Stimulated activated naive CD4-positive, alpha-beta T cell treated with Interleukin-2 at 50 U/mL for 16 hours (primary cell): ENCODE measurements at regions not wholly inside any gene's neighbourhood (a gene's known extent, or its start where the extent isn't known, plus 50 kb on each side); places are given as distances from the start of the nearest gene placed in this dataset.
"Not testable (repeated sequence)": the region's sequence is repeated elsewhere in the genome, so short reads cannot be mapped to it uniquely, and the experiment has no call there.

Experiments
- DNase-seq: peaks from one replicate; lab custom pipeline; 2025; lab: John Stamatoyannopoulos, UW

DNA sequence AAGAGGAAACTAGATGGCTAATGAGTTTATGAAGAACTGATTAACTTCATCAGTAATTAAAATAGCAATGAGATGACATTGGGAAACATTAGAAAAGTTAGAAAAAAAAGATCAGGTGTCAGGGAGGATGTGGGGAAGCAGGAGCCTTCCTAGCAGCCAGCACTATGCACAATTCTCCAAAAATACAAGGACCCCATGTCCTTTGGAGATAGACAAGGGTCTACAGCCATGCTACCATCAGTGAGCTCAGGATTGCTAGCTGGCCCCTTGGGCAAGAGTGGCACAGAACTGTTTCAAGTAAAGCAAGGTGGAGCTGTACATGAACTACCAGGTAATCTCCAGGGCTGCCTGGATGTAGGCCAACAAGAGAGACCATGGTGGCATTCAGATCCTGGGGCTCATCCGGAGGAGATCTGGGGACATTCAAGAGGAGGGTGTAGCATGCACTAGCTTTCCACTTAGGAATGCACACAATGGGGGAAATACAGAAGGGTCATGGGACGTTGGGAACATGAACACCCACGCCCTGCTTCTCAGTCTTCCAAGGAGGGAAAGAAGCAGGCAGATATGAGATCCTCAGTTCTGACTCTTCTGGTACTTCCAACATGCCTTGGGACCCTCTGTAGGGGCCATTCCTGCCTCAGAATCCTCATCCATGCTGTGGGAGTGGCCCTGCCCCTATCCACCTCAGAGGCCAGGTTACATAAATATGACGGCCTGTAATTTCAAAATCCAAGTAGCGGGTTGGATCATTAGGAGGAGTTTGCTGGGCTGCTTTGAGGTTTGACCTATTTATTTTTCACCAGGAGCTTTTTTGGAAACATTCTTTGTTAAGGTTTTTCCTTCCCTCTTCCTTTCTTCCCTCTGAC, 82.2 kb upstream of the HABP2 start:
- DNase-seq, result no peak

DNA sequence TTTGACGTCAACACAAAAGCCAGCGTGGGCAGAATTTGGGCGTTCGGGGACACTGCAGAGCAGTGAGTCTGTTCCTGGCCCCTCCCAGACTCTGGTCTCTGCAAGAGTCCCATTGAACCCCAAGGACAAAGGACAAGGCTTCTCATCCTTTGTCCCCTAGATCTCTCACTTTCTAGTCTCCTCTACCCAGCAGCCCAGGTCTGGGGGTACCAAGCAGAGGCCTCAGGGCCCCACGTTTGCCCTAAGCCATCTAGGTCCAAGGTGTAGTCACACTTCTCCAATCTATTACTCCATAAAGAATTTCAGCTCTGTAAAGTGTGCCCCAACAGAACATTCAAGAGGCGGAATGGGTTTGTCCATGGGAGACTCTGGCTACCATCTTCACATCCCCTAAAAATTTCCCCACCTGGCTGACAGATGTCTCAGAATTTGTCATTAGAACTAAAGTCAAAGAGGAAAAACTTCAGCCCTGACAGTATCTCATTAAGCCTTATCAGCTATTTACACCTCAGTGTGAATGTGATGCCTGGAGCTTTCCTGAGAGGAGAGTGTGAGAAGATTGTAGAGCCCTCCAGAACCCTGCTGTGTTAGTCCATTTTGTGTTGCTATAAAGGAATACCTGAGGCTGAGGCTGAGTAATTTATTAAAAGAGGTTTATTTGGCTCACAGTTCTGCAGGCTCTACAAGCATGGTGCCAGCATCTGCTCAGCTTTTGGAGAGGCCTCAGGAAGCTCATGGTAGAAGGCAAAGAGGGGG, 81.4 kb upstream of the HABP2 start:
- no peak for DNase-seq

- no peak for DNase-seq
Observed at GRCh38 chr10:113473011-113473410, 79.8 kb upstream of the HABP2 start.

DNA sequence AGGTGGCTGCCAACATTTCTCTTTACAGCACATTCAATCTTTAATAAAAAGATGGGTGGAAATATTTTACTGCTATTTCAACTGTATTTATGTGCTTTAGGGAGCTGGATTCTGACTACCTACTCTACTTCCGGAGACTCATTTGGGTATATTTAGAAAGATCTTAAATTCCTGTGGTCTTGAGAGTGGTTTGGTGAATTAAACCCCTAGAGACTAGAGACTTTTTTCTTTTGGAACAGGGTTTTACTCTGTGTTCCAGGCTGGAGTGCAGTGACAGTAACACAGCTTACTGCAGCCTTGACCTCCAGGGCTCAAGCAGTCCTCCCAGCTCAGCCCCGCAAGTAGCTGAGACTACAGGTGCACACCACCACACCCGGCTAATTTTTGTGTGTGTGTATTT, 79.0 kb upstream of the HABP2 start:
- no peak for DNase-seq

- no peak for DNase-seq
Observed at GRCh38 chr10:113474752-113475151, 78.1 kb upstream of the HABP2 start.

GRCh38 chr10:113475381-113475807, 77.5 kb upstream of the HABP2 start:
- no peak for DNase-seq

GRCh38 chr10:113476191-113476590, 76.7 kb upstream of the HABP2 start:
- no peak for DNase-seq

- no peak for DNase-seq
Observed at GRCh38 chr10:113476673-113477072, 76.2 kb upstream of the HABP2 start.

DNA sequence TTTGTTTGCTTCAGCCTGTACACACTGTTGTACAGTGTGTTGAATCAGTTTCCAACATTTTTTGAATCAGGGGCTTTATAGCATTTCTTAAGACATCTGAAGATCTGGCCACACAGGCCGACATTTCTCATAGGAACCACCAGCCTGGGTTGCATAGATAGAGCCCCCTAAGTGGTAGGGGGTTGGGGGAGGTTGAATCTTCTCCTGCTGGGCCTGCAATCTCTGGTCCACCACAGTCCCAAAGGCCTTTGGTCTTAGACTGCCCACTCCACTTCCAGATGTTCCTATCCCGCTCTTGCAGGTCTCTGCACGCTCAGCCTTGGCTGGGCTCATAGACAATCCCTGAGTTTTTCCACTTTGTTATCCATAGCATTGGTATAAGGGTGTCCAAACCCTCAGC, 75.4 kb upstream of the HABP2 start:
- no peak for DNase-seq

- no peak for DNase-seq
Observed at GRCh38 chr10:113479346-113480080, 73.3 kb upstream of the HABP2 start.

DNA sequence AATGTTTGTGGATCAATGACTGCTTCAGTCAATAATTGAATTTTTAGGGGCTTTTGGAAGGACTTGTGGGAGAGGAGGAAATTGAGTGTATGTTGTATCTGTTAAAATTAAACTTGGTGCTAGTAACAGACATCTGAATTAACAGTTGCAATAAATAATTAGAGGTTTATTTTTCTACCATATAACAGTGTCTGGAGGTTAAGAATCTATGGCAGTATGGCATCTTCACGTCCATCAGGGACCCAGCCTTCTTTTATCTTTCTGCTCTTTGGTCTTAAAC, 72.8 kb upstream of the HABP2 start:
- no peak for DNase-seq

GRCh38 chr10:113480851-113481502, 71.9 kb upstream of the HABP2 start:
- no peak for DNase-seq

- DNase-seq, result no peak
Observed at GRCh38 chr10:113484487-113484886, 68.4 kb upstream of the HABP2 start.

DNA sequence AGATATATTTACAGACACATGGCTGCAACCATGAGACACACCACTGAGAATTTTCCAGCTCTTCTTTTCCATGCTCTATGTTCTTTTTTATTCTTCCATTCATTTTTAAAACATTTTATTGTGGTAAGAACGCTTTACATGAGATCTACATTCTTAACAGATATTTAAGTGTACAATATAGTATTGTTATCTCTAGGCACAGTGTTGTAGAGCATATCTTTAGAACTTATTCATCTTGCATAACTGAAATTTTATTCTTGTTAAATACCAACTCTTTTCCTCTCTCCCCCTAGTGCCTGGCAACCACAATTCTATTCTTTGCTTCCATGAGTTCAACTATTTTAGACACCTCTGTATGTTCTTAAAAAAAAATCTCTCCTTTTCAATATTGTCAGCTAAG, 67.1 kb upstream of the HABP2 start:
- no peak for DNase-seq

- no peak for DNase-seq
Observed at GRCh38 chr10:113486531-113486930, 66.3 kb upstream of the HABP2 start.

GRCh38 chr10:113487154-113487553, 65.7 kb upstream of the HABP2 start:
- no peak for DNase-seq

DNA sequence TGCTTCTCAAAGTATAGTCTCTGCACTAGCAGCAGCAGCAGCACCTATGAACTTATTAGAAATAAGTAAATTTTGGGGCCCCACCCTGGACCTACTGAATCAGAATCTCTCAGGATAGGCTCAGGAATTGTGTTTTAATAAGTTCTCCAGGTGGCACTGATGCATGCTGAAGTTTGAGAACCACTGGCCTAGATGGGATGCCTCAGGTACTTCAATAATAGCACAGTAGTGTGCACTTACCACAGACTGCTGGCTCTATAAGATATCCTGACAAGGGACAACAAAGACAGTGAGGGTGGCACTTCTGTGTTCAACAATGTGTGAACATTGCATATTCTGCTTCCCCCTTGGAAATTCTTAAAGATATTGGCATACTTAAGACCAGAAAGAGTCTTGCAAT, 64.7 kb upstream of the HABP2 start:
- no peak for DNase-seq

- DNase-seq, result not testable (repeated sequence)
Observed at GRCh38 chr10:113489522-113489921, 63.3 kb upstream of the HABP2 start.

DNA sequence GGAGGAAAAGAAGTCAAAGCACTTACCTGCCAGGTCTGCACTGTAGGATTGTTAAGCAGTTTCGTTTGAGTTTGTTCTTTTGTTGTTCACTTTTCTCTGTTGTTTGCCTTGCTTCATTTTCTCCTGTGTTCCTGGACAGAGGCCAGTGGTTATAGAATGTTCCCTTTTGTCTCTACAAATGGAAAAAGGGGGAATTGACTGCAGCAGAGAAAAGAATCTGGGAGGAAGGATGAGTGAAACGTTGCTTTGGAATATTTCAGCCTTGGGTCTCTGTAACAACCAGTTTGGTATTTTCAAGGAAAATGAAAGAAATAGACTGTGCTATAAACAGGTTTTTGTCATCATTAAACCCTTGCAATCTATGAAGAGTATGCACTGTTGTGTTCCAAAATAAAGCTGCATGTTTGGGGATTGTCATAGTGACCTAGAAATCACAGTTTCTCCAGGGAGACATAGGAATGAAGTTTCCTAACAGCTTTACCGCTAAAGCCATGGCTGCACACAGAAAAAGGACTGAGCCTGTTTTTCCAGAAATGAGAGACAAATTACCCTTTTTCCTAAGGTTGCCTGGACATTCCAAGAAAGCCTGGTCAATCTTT, 60.8 kb upstream of the HABP2 start:
- no peak for DNase-seq

DNA sequence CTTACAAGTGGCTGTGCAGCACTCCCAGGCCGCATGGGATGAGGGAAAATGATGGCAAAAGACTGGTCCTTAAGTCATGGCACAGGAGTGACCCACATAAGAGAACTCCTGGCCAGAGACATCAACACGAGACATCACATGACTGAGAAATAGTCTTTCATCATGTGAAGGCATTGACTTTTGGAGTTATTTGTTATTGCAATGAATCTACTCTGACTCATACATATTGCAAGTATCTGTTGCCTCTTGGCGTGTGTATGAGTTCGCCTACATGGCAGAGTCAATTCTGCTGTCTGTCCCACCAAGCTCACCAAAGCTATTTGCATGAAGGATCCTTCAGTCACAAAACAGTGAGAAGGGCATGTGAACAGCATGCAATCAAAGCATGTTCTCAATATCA, 59.7 kb upstream of the HABP2 start:
- DNase-seq, result no peak

DNA sequence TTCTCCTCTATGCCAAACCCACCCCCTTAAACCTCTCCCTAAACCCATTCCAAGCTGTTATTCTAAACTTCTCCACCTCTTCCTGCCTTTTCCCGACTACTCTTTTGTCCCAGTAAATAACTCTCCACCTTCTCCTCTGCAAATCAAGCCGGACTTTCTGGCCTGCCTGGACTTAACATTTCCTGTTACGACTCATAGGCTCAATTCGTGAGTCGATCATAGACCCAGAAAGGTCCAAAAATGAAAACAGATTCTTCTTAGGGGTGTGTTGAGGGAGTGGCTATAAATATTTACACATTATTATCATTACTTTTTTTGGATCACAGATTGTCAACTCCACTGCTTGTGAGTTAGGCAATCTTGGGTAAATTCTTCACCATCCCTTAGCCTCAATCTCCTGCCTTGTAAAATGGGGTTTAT, 59.0 kb upstream of the HABP2 start:
- no peak for DNase-seq

DNA sequence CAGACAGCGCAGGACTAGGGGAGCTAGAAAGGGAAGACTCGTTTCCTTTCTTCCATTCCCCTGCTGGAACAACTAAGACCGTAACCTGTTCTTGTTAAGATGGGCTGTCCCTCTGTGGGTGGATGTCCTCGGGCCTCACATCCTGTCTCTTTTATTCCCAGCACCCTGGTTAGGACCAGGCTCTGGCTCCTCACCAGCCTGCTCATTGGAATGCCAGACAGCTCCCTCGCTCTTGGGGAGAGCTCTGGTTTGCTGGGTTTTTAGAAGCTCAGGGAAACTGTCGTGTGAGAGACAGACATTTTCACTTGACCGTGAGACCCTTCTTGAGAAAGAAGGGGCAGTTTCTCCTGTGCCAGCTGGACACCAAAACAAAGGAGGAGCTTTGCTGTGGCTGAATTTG, 58.1 kb upstream of the HABP2 start:
- DNase-seq, result no peak
